ENCODE measurements at regions not wholly inside any gene's neighbourhood (a gene's known extent, or its start where the extent isn't known, plus 50 kb on each side); places are given as distances from the start of the nearest gene placed in this dataset.
"Not testable (repeated sequence)": the region's sequence is repeated elsewhere in the genome, so short reads cannot be mapped to it uniquely, and the experiment has no call there.

- no peak for DNase-seq (ENCODE audit: extremely low read depth, low read depth)
These were observed 602.8 kb downstream of the KCNT2 start for GRCh38 chr1:196005426-196005825.

GRCh38 chr1:196004388-196004787, 603.9 kb downstream of the KCNT2 start:
- not testable (repeated sequence) for DNase-seq (ENCODE audit: extremely low read depth, low read depth)

- no peak for DNase-seq (ENCODE audit: extremely low read depth, low read depth)
These were observed 605.3 kb downstream of the KCNT2 start for GRCh38 chr1:196002906-196003305.

GRCh38 chr1:196002296-196002695, 605.9 kb downstream of the KCNT2 start:
- not testable (repeated sequence) for DNase-seq (ENCODE audit: extremely low read depth, low read depth)

- no peak for DNase-seq (ENCODE audit: extremely low read depth, low read depth)
These were observed 607.1 kb downstream of the KCNT2 start for GRCh38 chr1:196001188-196001587.

GRCh38 chr1:195999022-195999421, 609.2 kb downstream of the KCNT2 start:
- no peak for DNase-seq (ENCODE audit: extremely low read depth, low read depth)

GRCh38 chr1:195981448-195982139, 626.6 kb downstream of the KCNT2 start:
- no peak for DNase-seq (ENCODE audit: extremely low read depth, low read depth)

GRCh38 chr1:195979646-195980045, 628.6 kb downstream of the KCNT2 start:
- no peak for DNase-seq (ENCODE audit: extremely low read depth, low read depth)

GRCh38 chr1:195973311-195973904, 634.8 kb downstream of the KCNT2 start:
- DNase-seq (ENCODE audit: extremely low read depth, low read depth) = no peak

- no peak for DNase-seq (ENCODE audit: extremely low read depth, low read depth)
These were observed 636.7 kb downstream of the KCNT2 start for GRCh38 chr1:195971589-195971988.

- DNase-seq (ENCODE audit: extremely low read depth, low read depth) = no peak
These were observed 638.0 kb downstream of the KCNT2 start for GRCh38 chr1:195970209-195970608.

GRCh38 chr1:195965475-195965874, 642.8 kb downstream of the KCNT2 start:
- DNase-seq (ENCODE audit: extremely low read depth, low read depth) = no peak

GRCh38 chr1:195965036-195965435, 643.2 kb downstream of the KCNT2 start:
- no peak for DNase-seq (ENCODE audit: extremely low read depth, low read depth)

GRCh38 chr1:195964516-195964915, 643.7 kb downstream of the KCNT2 start:
- no peak for DNase-seq (ENCODE audit: extremely low read depth, low read depth)

GRCh38 chr1:195962051-195962450, 646.2 kb downstream of the KCNT2 start:
- no peak for DNase-seq (ENCODE audit: extremely low read depth, low read depth)

GRCh38 chr1:195960580-195960979, 647.7 kb downstream of the KCNT2 start:
- no peak for DNase-seq (ENCODE audit: extremely low read depth, low read depth)

- DNase-seq (ENCODE audit: extremely low read depth, low read depth) = no peak
These were observed 650.1 kb downstream of the KCNT2 start for GRCh38 chr1:195958131-195958530.

GRCh38 chr1:195956845-195957244, 651.4 kb downstream of the KCNT2 start:
- DNase-seq (ENCODE audit: extremely low read depth, low read depth) = no peak

GRCh38 chr1:195954848-195955247, 653.4 kb downstream of the KCNT2 start:
- DNase-seq (ENCODE audit: extremely low read depth, low read depth) = no peak

- DNase-seq (ENCODE audit: extremely low read depth, low read depth) = no peak
These were observed 656.9 kb downstream of the KCNT2 start for GRCh38 chr1:195951313-195951712.

- no peak for DNase-seq (ENCODE audit: extremely low read depth, low read depth)
These were observed 659.9 kb downstream of the KCNT2 start for GRCh38 chr1:195948123-195948895.

- no peak for DNase-seq (ENCODE audit: extremely low read depth, low read depth)
These were observed 661.7 kb downstream of the KCNT2 start for GRCh38 chr1:195946500-195946899.
